Kidney epithelial cell (primary cell): ENCODE measurements at regions not wholly inside any gene's neighbourhood (a gene's known extent, or its start where the extent isn't known, plus 50 kb on each side); places are given as distances from the start of the nearest gene placed in this dataset.

Experiments used
- DNase-seq: peaks from one replicate; pipeline ENCODE4 v3.0.0-alpha.2; 2010; ENCODE audit warnings: low read depth
- H3K27me3 ChIP-seq: 2 replicates; pipeline ENCODE4 v1.6.0; 2011; ENCODE audit warnings: low read length; ENCODE audit not compliant: control insufficient read depth, insufficient read depth
- H3K36me3 ChIP-seq: 2 replicates; pipeline ENCODE4 v1.5.1; 2011; ENCODE audit warnings: low read length; ENCODE audit not compliant: control insufficient read depth, insufficient read depth
- H3K4me3 ChIP-seq: 2 replicates; pipeline ENCODE4 v1.5.1; 2011; ENCODE audit warnings: low read depth, mild to moderate bottlenecking, control low read depth, low read length
- TF ChIP-seq, protein P1 (sequence below): IDR thresholded peaks from 2 replicates; pipeline ENCODE4 v1.5.1; 2011; ENCODE audit warnings: mild to moderate bottlenecking, moderate library complexity, low read length, control low read depth, inconsistent platforms; ENCODE audit not compliant: insufficient read depth, poor library complexity, severe bottlenecking

DNA sequence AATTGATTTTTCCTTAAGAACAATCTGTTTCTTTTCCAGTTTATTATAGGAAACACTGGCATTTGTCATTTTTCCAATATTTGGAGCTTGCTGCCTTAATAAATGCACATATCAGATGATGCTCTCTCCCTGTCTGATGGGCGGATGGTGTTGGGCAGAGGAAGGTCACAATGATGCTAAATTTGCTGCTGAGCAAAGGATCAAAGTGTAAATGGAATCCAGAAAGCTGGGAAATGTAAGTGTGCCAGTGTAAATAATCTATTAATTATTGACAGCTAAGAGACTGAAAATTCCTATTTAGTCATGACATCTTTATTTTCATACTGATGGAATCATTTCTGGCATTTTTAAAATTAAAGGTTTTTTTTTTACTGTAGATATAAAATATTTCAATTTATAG is 243.2 kb downstream of the PTBP2 start:
- no peaks in the 10 kb centered on the region for H3K27me3 ChIP-seq
- no peak overlapping the region for H3K4me3 ChIP-seq
- TF ChIP-seq, protein P1, sequence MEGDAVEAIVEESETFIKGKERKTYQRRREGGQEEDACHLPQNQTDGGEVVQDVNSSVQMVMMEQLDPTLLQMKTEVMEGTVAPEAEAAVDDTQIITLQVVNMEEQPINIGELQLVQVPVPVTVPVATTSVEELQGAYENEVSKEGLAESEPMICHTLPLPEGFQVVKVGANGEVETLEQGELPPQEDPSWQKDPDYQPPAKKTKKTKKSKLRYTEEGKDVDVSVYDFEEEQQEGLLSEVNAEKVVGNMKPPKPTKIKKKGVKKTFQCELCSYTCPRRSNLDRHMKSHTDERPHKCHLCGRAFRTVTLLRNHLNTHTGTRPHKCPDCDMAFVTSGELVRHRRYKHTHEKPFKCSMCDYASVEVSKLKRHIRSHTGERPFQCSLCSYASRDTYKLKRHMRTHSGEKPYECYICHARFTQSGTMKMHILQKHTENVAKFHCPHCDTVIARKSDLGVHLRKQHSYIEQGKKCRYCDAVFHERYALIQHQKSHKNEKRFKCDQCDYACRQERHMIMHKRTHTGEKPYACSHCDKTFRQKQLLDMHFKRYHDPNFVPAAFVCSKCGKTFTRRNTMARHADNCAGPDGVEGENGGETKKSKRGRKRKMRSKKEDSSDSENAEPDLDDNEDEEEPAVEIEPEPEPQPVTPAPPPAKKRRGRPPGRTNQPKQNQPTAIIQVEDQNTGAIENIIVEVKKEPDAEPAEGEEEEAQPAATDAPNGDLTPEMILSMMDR, result no peak
- H3K36me3 ChIP-seq, result no peaks in the 10 kb centered on the region
- no peak for DNase-seq

DNA sequence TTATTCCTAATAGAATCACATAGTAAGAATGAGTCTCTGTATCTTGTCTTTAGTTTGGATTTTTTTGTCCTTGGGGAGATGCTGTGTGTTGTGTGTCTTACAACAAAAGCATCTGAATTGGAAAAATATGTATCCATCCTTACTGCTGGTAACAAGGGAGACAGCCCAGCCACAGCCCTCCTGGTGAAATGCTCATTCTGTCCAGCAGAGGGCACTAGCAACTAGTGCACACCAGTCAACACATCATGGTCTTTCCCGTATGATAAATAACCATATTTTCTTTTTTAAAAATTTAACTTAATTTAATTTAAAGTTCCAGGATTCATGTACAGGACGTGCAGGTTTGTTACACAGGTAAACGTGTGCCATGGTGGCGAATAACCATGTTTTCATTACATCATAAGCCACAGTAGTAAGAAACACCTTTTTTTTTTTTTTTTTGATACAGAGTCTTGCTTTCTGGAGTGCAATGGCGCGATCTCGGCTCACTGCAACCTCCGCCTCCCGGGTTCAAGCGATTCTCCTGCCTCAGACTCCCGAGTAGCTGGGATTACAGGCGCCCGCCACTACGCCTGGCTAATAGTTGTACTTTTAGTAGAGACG is 245.1 kb downstream of the PTBP2 start:
- Histone ChIP-seq H3K27me3 (no peaks in the 10 kb centered on the region), H3K36me3 (no peaks in the 10 kb centered on the region), H3K4me3 (no peak overlapping the region)
- DNase-seq, result peak; percentile 19
- TF ChIP-seq, protein P1, result peak; percentile 88

DNA sequence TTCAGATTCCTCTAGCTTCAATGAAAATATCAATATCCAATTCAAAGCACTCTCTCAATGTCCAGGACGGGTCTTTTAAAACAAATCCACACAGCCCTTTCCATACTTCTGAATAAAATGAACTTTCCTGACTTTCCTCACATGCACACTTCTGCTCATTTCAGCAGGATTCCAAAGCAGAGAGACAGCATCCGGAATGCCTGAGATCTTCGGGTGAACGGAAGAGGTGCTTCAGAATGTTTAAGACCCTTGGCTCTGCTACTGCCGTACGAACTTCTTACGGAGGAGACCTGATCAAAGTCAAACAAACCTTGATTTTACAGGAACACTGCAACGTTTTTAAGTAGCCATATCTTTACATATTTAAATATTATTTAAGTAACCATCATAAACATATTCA is 245.7 kb downstream of the PTBP2 start:
- H3K4me3 ChIP-seq, result no peak overlapping the region
- H3K27me3 ChIP-seq, result no peaks in the 10 kb centered on the region
- H3K36me3 ChIP-seq, result no peaks in the 10 kb centered on the region
- DNase-seq, result no peak
- TF ChIP-seq, protein P1, result no peak

DNA sequence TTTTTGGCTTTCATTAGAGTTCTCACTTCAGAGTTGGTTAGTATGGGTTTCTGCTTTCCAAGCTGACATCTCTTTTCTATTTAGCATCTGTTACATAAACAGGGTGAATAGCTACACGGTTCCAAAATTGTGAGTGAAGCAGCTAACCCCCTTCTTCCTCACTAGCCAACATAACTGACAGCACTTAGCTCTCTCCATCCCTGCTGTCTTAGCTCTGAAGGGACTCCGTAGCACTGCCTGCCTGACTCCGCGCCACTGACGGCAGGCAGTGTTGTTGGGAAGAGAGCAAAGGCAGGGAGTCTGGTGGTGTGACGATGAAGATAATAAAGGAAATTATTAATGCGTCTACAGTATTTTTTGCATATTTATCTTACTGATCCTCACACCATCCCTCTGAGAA is 247.0 kb downstream of the PTBP2 start:
- TF ChIP-seq, protein P1, result no peak
- Histone ChIP-seq H3K27me3 (no peaks in the 10 kb centered on the region), H3K36me3 (no peaks in the 10 kb centered on the region), H3K4me3 (no peak overlapping the region)
- no peak for DNase-seq

DNA sequence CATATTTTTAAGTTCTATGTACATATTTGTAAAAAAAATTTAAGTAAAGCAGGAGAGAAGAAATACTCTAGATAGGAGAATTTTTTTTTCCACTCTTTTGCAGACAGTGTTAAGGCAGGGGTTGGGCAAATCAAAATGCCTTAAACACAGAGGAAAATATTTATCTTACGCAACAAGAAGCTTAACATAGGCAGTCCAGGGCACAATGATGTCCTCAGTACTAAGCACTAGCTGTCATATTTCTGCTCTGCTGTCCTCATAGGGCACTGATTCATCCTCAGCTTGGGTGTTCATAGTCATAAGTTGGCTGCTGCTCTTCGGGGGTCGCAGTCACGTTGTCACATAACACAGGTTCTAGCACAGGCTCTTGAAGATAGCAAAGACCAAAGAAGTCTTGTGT is 247.4 kb downstream of the PTBP2 start:
- no peak for DNase-seq

More for the DNA sequence above, 247.4 kb downstream of the PTBP2 start:
- no peak overlapping the region for H3K4me3 ChIP-seq
- H3K36me3 ChIP-seq, result no peaks in the 10 kb centered on the region
- TF ChIP-seq, protein P1, result no peak
- no peaks in the 10 kb centered on the region for H3K27me3 ChIP-seq
